Trophoblast cell (in vitro differentiated cells and primary cell): ENCODE measurements at regions not wholly inside any gene's neighbourhood (a gene's known extent, or its start where the extent isn't known, plus 50 kb on each side); places are given as distances from the start of the nearest gene placed in this dataset.
"Not testable (repeated sequence)": the region's sequence is repeated elsewhere in the genome, so short reads cannot be mapped to it uniquely, and the experiment has no call there.

ENCODE experiments used
- DNase-seq, 2 donors: peaks; one replicate each; pipeline ENCODE4 v3.0.0-alpha.2; 2016
- H2AFZ ChIP-seq: 2 replicates; pipeline ENCODE4 v1.6.1; 2013; ENCODE audit warnings: low read length, moderate library complexity, mild to moderate bottlenecking; ENCODE audit not compliant: insufficient read depth, poor library complexity
- H2AK5ac ChIP-seq: 2 replicates; pipeline ENCODE4 v1.6.1; 2013; ENCODE audit warnings: mild to moderate bottlenecking, low read length
- H2BK120ac ChIP-seq: 2 replicates; pipeline ENCODE4 v1.6.1; 2013; ENCODE audit warnings: low read length, mild to moderate bottlenecking, moderate library complexity; ENCODE audit not compliant: insufficient read depth, poor library complexity
- H2BK12ac ChIP-seq: 2 replicates; pipeline ENCODE4 v1.6.1; 2013; ENCODE audit warnings: mild to moderate bottlenecking, low read length, moderate library complexity
- H2BK5ac ChIP-seq: 2 replicates; pipeline ENCODE4 v1.6.1; 2013; ENCODE audit warnings: low read length, low read depth, moderate library complexity, mild to moderate bottlenecking; ENCODE audit not compliant: poor library complexity
- H3K14ac ChIP-seq: 2 replicates; pipeline ENCODE4 v1.6.1; 2013; ENCODE audit warnings: mild to moderate bottlenecking, low read length
- H3K18ac ChIP-seq: 2 replicates; pipeline ENCODE4 v1.6.1; 2013; ENCODE audit warnings: mild to moderate bottlenecking, low read length
- H3K23ac ChIP-seq: 2 replicates; pipeline ENCODE4 v1.6.1; 2013; ENCODE audit warnings: low read length
- H3K27ac ChIP-seq: 2 replicates; pipeline ENCODE4 v1.5.1; 2013; ENCODE audit warnings: low read depth, mild to moderate bottlenecking, inconsistent platforms, low read length, moderate library complexity
- H3K27me3 ChIP-seq: 2 replicates; pipeline ENCODE4 v1.6.1; 2013; ENCODE audit warnings: inconsistent platforms, mild to moderate bottlenecking, low read length, moderate library complexity; ENCODE audit not compliant: insufficient read depth
- H3K36me3 ChIP-seq, 2 experiments: 1 replicate in 1 of 2; 2 replicates in 1 of 2; pipeline ENCODE4 v1.6.1; 2013; ENCODE audit warnings: low read length in 2 of 2, mild to moderate bottlenecking in 2 of 2, moderate library complexity in 1 of 2; ENCODE audit not compliant: insufficient read depth in 2 of 2, control insufficient read depth in 1 of 2
- H3K4ac ChIP-seq: 2 replicates; pipeline ENCODE4 v1.6.1; 2013; ENCODE audit warnings: low read depth, mild to moderate bottlenecking, low read length, moderate library complexity
- H3K4me1 ChIP-seq, 2 experiments: 1 replicate in 1 of 2; 2 replicates in 1 of 2; pipeline ENCODE4 v1.6.1; 2013; ENCODE audit warnings: low read length in 2 of 2, mild to moderate bottlenecking in 2 of 2, moderate library complexity in 1 of 2; ENCODE audit not compliant: insufficient read depth in 2 of 2, control insufficient read depth in 1 of 2
- H3K4me2 ChIP-seq: 2 replicates; pipeline ENCODE4 v1.6.1; 2013; ENCODE audit warnings: inconsistent platforms, mild to moderate bottlenecking, low read length, moderate library complexity
- H3K4me3 ChIP-seq: 2 replicates; pipeline ENCODE4 v1.5.1; 2013; ENCODE audit warnings: mild to moderate bottlenecking, low read depth, low read length, inconsistent platforms
- H3K79me1 ChIP-seq: one replicate; pipeline ENCODE4 v1.6.1; 2013; ENCODE audit warnings: low read length
- H3K79me2 ChIP-seq: 2 replicates; pipeline ENCODE4 v1.6.1; 2013; ENCODE audit warnings: low read length, mild to moderate bottlenecking; ENCODE audit not compliant: control insufficient read depth, insufficient read depth, poor library complexity
- H3K9ac ChIP-seq: 2 replicates; pipeline ENCODE4 v1.6.1; 2013; ENCODE audit warnings: mild to moderate bottlenecking, low read length
- H3K9me3 ChIP-seq: 2 replicates; pipeline ENCODE4 v1.6.1; 2013; ENCODE audit warnings: low read depth, mild to moderate bottlenecking, control low read depth, inconsistent platforms, low read length; ENCODE audit not compliant: insufficient read depth
- H4K12ac ChIP-seq: 2 replicates; pipeline ENCODE4 v1.6.1; 2013; ENCODE audit warnings: low read depth, mild to moderate bottlenecking, low read length, moderate library complexity
- H4K8ac ChIP-seq: 2 replicates; pipeline ENCODE4 v1.6.1; 2013; ENCODE audit warnings: low read depth, mild to moderate bottlenecking, low read length, moderate library complexity
- H4K91ac ChIP-seq: one replicate; pipeline ENCODE4 v1.6.1; 2013; ENCODE audit warnings: low read depth, mild to moderate bottlenecking, low read length, moderate library complexity
- WGBS: extraction: QIAGEN DNeasy Blood & Tissue Kit; methylation state at CpG from one replicate; pipeline ENCODE4 v1.1.7; 2013; ENCODE audit warnings: missing lambda C conversion rate; ENCODE audit not compliant: insufficient read length, insufficient coverage; ENCODE audit errors: extremely low coverage; 5-methylcytosine and 5-hydroxymethylcytosine counted together

- no peak overlapping the region for H3K9ac ChIP-seq
- H4K91ac ChIP-seq = no peak overlapping the region
- WGBS = no CpG with 5 or more reads among the region's 4 CpGs
- no peaks in the 10 kb centered on the region for H3K79me1 ChIP-seq
- H2BK12ac ChIP-seq = no peak overlapping the region
- H3K4ac ChIP-seq = no peak overlapping the region
- no peak overlapping the region for H2AK5ac ChIP-seq
- H3K18ac ChIP-seq = no peak overlapping the region
- no peak overlapping the region for H3K14ac ChIP-seq
- no peak overlapping the region for H4K8ac ChIP-seq
- H2BK5ac ChIP-seq = no peak overlapping the region
- no peak overlapping the region for H3K23ac ChIP-seq
- DNase-seq = no peak
- H3K4me1 ChIP-seq = no peaks in the 10 kb centered on the region
- H3K79me2 ChIP-seq = no peaks in the 10 kb centered on the region
- H3K4me2 ChIP-seq = no peak overlapping the region
- no peaks in the 10 kb centered on the region for H3K36me3 ChIP-seq
- no peak overlapping the region for H2AFZ ChIP-seq
- no peaks in the 10 kb centered on the region for H3K9me3 ChIP-seq
- no peak overlapping the region for H3K27ac ChIP-seq
- no peak overlapping the region for H3K4me3 ChIP-seq
- H4K12ac ChIP-seq = no peak overlapping the region
- no peaks in the 10 kb centered on the region for H3K27me3 ChIP-seq
- H2BK120ac ChIP-seq = no peak overlapping the region
These were observed 719.0 kb upstream of the FRG1 start for GRCh38 chr4:189221691-189222090.

GRCh38 chr4:189228726-189229125 lies 711.9 kb upstream of the FRG1 start:
- H4K12ac ChIP-seq = no peak overlapping the region
- H2BK12ac ChIP-seq = no peak overlapping the region
- H3K23ac ChIP-seq = no peak overlapping the region
- H2AK5ac ChIP-seq = no peak overlapping the region
- no peak overlapping the region for H3K9ac ChIP-seq
- no peak overlapping the region for H3K27ac ChIP-seq
- H3K14ac ChIP-seq = no peak overlapping the region
- no peak overlapping the region for H3K4me3 ChIP-seq
- no peak overlapping the region for H4K91ac ChIP-seq
- no peak overlapping the region for H2BK120ac ChIP-seq
- no peaks in the 10 kb centered on the region for H3K9me3 ChIP-seq
- no peak overlapping the region for H2BK5ac ChIP-seq
- no peak overlapping the region for H3K4me2 ChIP-seq
- no CpG with 5 or more reads among the region's 1 CpG for WGBS
- no peaks in the 10 kb centered on the region for H3K36me3 ChIP-seq
- no peaks in the 10 kb centered on the region for H3K27me3 ChIP-seq
- no peaks in the 10 kb centered on the region for H3K79me1 ChIP-seq
- no peak overlapping the region for H2AFZ ChIP-seq
- H4K8ac ChIP-seq = no peak overlapping the region
- DNase-seq = peak; percentile 66 to 87
- no peak overlapping the region for H3K4ac ChIP-seq
- H3K4me1 ChIP-seq = no peaks in the 10 kb centered on the region
- no peak overlapping the region for H3K18ac ChIP-seq
- H3K79me2 ChIP-seq = no peaks in the 10 kb centered on the region

GRCh38 chr4:189232274-189232673 lies 708.4 kb upstream of the FRG1 start:
- Histone ChIP-seq H2BK12ac (no peak overlapping the region), H3K4me2 (no peak overlapping the region), H2BK5ac (no peak overlapping the region), H3K9ac (no peak overlapping the region), H4K8ac (no peak overlapping the region), H3K79me1 (no peaks in the 10 kb centered on the region), H4K91ac (no peak overlapping the region), H2AK5ac (no peak overlapping the region), H3K79me2 (no peaks in the 10 kb centered on the region), H4K12ac (no peak overlapping the region), H3K27me3 (no peaks in the 10 kb centered on the region), H3K4me1 (no peaks in the 10 kb centered on the region), H3K18ac (no peak overlapping the region), H2BK120ac (no peak overlapping the region), H3K9me3 (peaks cover 5% of the 10 kb centered on the region), H3K23ac (no peak overlapping the region), H3K4ac (no peak overlapping the region), H3K14ac (no peak overlapping the region), H3K27ac (no peak overlapping the region), H3K36me3 (no peaks in the 10 kb centered on the region), H3K4me3 (no peak overlapping the region), H2AFZ (no peak overlapping the region)
- no CpG with 5 or more reads among the region's 2 CpGs for WGBS
- DNase-seq = peak in 1 of 2 donors; percentile 47

- H3K36me3 ChIP-seq, H2BK5ac ChIP-seq, H3K9ac ChIP-seq, H3K9me3 ChIP-seq, H3K27me3 ChIP-seq, H3K79me1 ChIP-seq, H3K23ac ChIP-seq, H3K14ac ChIP-seq, H4K8ac ChIP-seq, H3K4ac ChIP-seq, H3K27ac ChIP-seq, H3K79me2 ChIP-seq, H4K12ac ChIP-seq, H2BK12ac ChIP-seq, H4K91ac ChIP-seq, H2AFZ ChIP-seq, DNase-seq, H3K4me1 ChIP-seq, H2BK120ac ChIP-seq, H2AK5ac ChIP-seq, H3K4me2 ChIP-seq, H3K18ac ChIP-seq, H3K4me3 ChIP-seq: not testable (repeated sequence)
- no CpG with 5 or more reads among the region's 1 CpG for WGBS
These were observed 706.9 kb upstream of the FRG1 start for GRCh38 chr4:189233754-189234153.
